ENCODE measurements at regions not wholly inside any gene's neighbourhood (a gene's known extent, or its start where the extent isn't known, plus 50 kb on each side); places are given as distances from the start of the nearest gene placed in this dataset.

GRCh38 chr14:89474464-89474863, 57.4 kb upstream of the FOXN3 start:
- DNase-seq = no peak
- Histone ChIP-seq H3K4me1 (ENCODE audit: control insufficient read depth, insufficient read depth, low read length) (peaks cover 5% of the 10 kb centered on the region), H3K36me3 (ENCODE audit: control insufficient read depth, insufficient read depth, low read length) (no peaks in the 10 kb centered on the region), H3K4me3 (ENCODE audit: low read length) (no peak overlapping the region), H3K27me3 (ENCODE audit: control insufficient read depth, insufficient read depth, low read length, poor library complexity, severe bottlenecking) (no peaks in the 10 kb centered on the region), H3K27ac (ENCODE audit: low read depth, low read length) (no peak overlapping the region), H3K9ac (ENCODE audit: extremely low read depth, low read length, poor library complexity, severe bottlenecking) (no peak overlapping the region), H3K9me3 (ENCODE audit: control insufficient read depth, low read length) (no peaks in the 10 kb centered on the region)
- TF ChIP-seq CTCF (conservative IDR thresholded peaks at IDR 0.05) = no peak
- Mint-ChIP-seq H3K4me1 (peaks cover 26% of the 10 kb centered on the region), H3K27me3 (ENCODE audit: insufficient read depth) (peaks cover 2% of the 10 kb centered on the region), H3K9me3 (peaks cover 3% of the 10 kb centered on the region), H3K4me3 (no peak overlapping the region), H3K27ac (no peak overlapping the region), H3K36me3 (ENCODE audit: low read depth) (peaks cover 8% of the 10 kb centered on the region)
- WGBS, 2 experiments (ENCODE audit: insufficient coverage in 1 of 2, insufficient read length in 1 of 2) = 80 to 90% methylated on average over 1 to 4 of the region's 4 CpGs

DNA sequence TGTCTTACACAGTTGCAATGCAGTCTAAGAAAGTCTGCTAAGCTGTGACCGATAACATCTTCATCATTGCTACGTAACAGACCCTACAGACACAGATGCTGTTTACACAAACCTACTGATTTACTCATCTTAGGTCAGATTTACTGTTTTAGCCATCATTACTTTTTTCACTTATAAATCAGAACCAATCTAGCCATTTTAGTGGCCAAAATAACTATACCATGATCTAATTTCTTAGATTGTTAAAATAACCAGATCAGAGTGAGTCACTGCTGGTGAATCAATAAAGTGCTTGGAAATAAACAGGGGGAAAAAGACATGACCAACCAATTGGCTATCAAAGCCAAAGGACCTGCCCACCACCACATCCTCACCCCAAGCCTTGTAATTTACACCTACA, 57.0 kb upstream of the FOXN3 start:
- Mint-ChIP-seq H3K36me3 (ENCODE audit: low read depth) (peaks cover 8% of the 10 kb centered on the region), H3K4me3 (no peak overlapping the region), H3K9me3 (peaks cover 3% of the 10 kb centered on the region), H3K27ac (no peak overlapping the region), H3K4me1 (peaks cover 29% of the 10 kb centered on the region), H3K27me3 (ENCODE audit: insufficient read depth) (peaks cover 2% of the 10 kb centered on the region)
- 98 to 100% methylated on average over 2 of the region's 2 CpGs for WGBS, 2 experiments (ENCODE audit: insufficient coverage in 1 of 2, insufficient read length in 1 of 2)
- no peak for TF ChIP-seq CTCF (conservative IDR thresholded peaks at IDR 0.05)
- Histone ChIP-seq H3K36me3 (ENCODE audit: control insufficient read depth, insufficient read depth, low read length) (no peaks in the 10 kb centered on the region), H3K9me3 (ENCODE audit: control insufficient read depth, low read length) (no peaks in the 10 kb centered on the region), H3K4me3 (ENCODE audit: low read length) (no peak overlapping the region), H3K4me1 (ENCODE audit: control insufficient read depth, insufficient read depth, low read length) (peaks cover 5% of the 10 kb centered on the region), H3K9ac (ENCODE audit: extremely low read depth, low read length, poor library complexity, severe bottlenecking) (no peak overlapping the region), H3K27ac (ENCODE audit: low read depth, low read length) (no peak overlapping the region), H3K27me3 (ENCODE audit: control insufficient read depth, insufficient read depth, low read length, poor library complexity, severe bottlenecking) (no peaks in the 10 kb centered on the region)
- DNase-seq = no peak

DNA sequence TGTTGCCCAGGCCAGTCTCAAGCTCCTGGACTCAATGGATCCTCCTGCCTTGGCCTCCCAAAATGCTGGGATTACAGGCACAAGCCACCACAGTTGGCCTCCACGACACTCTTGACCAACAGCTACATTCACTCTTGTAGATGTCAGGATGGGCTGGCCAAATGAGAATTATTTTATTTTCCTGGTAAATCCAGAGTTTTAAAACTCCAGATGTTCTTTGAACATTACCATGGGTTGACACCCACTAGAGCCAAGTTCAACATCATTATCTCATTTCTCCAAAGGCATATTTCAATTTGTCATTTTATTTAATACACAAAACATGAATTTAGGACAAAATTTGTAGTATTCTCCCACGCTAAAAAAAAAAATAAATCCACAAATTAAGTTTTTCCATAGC, 56.5 kb upstream of the FOXN3 start:
- Mint-ChIP-seq H3K9me3 (peaks cover 3% of the 10 kb centered on the region), H3K4me1 (peaks cover 29% of the 10 kb centered on the region), H3K4me3 (no peak overlapping the region), H3K36me3 (ENCODE audit: low read depth) (peaks cover 8% of the 10 kb centered on the region), H3K27me3 (ENCODE audit: insufficient read depth) (peaks cover 2% of the 10 kb centered on the region), H3K27ac (no peak overlapping the region)
- Histone ChIP-seq H3K9me3 (ENCODE audit: control insufficient read depth, low read length) (no peaks in the 10 kb centered on the region), H3K27ac (ENCODE audit: low read depth, low read length) (no peak overlapping the region), H3K9ac (ENCODE audit: extremely low read depth, low read length, poor library complexity, severe bottlenecking) (no peak overlapping the region), H3K4me3 (ENCODE audit: low read length) (no peak overlapping the region), H3K4me1 (ENCODE audit: control insufficient read depth, insufficient read depth, low read length) (peaks cover 5% of the 10 kb centered on the region), H3K27me3 (ENCODE audit: control insufficient read depth, insufficient read depth, low read length, poor library complexity, severe bottlenecking) (no peaks in the 10 kb centered on the region), H3K36me3 (ENCODE audit: control insufficient read depth, insufficient read depth, low read length) (no peaks in the 10 kb centered on the region)
- TF ChIP-seq CTCF (conservative IDR thresholded peaks at IDR 0.05) = no peak
- 93 to 95% methylated on average over 2 of the region's 2 CpGs for WGBS, 2 experiments (ENCODE audit: insufficient coverage in 1 of 2, insufficient read length in 1 of 2)
- no peak for DNase-seq
